HG02610 (cell line): ENCODE measurements at regions not wholly inside any gene's neighbourhood (a gene's known extent, or its start where the extent isn't known, plus 50 kb on each side); places are given as distances from the start of the nearest gene placed in this dataset.
"Not testable (repeated sequence)": the region's sequence is repeated elsewhere in the genome, so short reads cannot be mapped to it uniquely, and the experiment has no call there.

Source experiments
- ATAC-seq: cut with Tn5 transposase; IDR thresholded peaks from one replicate; pipeline ENCODE4 v1.9.1; 2021; ENCODE audit warnings: mild to moderate bottlenecking, moderate library complexity; ENCODE audit not compliant: unreplicated experiment

GRCh38 chr18:55906536-55906935 is 318.5 kb upstream of the TCF4 start:
- ATAC-seq, result no peak

DNA sequence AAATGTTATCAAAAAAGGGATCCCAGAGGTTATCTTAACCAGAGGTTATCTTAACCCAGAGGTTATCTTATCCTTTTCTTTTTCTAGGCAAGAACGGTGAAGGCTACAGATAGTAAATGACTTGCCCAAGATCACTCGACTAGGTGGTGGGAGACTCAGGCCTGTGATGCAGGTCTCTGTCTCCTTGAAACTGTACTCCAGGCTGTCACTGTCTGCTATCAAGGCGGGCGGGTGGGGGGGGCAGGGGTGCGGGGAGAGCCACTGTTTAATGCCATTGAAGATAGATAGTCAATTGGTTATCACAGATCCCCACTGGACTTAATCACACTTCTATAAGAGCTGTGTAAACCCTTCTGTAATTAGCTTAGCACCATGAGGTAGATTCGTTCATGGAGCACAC is 315.9 kb upstream of the TCF4 start:
- ATAC-seq, result no peak

DNA sequence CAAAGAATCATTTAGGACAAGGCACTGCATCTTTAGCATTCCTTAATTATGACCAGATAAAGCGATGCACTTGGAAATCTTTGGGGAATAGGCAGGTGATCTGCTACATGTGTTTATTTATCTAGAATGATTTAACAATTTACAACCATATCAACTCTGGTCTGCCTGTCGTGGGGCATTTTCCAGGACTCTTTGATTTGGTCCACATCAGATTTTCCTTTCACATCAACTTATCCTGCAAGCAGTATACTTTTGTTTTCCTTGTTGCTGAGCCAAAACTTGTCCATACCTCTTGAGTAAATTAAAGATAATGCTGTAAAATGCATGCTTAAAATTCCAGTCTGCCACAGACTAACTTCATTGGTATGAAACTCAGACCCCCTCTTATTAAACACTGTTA is 312.4 kb upstream of the TCF4 start:
- ATAC-seq, result no peak

GRCh38 chr18:55897091-55897689 is 309.2 kb upstream of the TCF4 start:
- ATAC-seq, result no peak

GRCh38 chr18:55893948-55894347 is 306.0 kb upstream of the TCF4 start:
- ATAC-seq, result no peak

GRCh38 chr18:55892862-55893813 is 305.1 kb upstream of the TCF4 start:
- not testable (repeated sequence) for ATAC-seq

DNA sequence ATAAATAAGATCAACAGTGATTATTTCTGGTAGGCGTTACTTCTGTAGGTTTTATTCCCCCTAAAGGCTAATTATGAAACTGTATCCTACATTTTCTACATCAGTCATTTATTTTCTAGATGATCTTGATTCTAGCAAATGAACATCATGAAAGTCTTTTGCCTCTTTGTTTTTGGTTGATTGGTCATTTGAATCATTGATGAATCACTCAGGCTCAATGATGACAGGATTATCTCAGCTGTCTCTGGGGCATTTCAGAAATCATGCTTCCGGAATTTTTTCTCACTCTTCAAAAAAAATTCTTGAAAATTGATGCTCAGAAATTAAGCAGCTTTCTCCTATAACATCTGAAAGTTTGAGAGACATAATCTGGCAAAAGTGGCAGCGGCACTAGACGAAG is 298.9 kb upstream of the TCF4 start:
- ATAC-seq, result no peak

GRCh38 chr18:55884498-55884897 is 296.5 kb upstream of the TCF4 start:
- ATAC-seq, result no peak

DNA sequence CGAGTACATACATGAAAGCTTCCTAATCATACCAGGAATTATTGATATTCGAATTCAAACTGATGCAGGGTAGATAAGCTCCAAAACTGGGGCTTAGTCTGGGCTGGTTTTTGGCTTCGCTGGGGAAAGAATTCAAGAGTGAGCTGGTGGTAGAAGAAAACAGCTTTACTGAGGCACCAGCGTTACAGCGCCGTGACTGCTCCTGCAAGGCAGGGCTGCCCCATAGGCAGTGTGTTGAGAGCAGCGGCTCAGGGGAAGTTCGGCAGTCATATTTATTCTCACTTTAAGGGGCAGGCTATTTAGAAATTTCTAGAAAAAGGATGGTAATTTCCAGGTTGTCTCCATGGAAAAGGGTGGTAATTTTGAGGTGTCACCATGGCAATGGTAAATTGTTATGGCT is 292.6 kb upstream of the TCF4 start:
- no peak for ATAC-seq

DNA sequence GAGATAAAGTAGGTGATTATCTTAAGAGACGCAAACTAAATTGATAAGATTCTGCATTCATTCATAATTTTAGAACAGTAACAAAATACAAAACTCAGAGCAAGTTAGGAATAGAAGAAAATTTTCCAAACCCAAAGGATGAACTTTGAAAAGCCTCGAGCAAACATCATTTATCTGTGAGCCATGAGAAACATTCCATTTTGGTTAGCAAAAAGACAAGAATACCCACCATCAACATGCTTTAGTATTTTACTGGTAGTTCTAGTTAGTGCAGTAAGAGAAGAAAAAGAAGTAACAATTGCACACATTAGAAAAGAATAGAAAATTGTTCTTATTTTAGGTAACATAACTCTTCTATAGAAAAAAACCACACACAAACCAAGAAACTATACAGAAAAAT is 291.3 kb upstream of the TCF4 start:
- no peak for ATAC-seq

- no peak for ATAC-seq
Observed at GRCh38 chr18:55878224-55878623, 290.2 kb upstream of the TCF4 start.

GRCh38 chr18:55877321-55877720 is 289.3 kb upstream of the TCF4 start:
- no peak for ATAC-seq

DNA sequence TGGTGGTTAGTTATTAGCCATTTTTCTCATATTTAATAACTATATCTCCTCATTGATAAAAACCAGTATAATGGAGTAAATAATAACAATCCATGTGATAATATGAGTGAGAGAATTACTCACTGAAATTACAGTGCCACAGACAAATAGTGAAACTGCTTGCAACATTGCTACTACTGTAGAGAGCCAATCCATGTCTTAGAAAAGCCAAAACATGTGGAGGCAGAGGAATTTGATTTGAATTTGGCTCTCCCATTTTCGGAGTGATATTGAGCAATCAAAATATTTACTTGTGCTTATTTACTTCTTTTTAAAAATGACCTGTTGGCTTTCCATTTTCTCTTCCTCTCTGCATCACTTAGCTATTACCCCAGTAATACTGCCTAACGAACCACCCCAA is 288.3 kb upstream of the TCF4 start:
- ATAC-seq, result no peak

GRCh38 chr18:55875371-55875901 is 287.4 kb upstream of the TCF4 start:
- no peak for ATAC-seq

DNA sequence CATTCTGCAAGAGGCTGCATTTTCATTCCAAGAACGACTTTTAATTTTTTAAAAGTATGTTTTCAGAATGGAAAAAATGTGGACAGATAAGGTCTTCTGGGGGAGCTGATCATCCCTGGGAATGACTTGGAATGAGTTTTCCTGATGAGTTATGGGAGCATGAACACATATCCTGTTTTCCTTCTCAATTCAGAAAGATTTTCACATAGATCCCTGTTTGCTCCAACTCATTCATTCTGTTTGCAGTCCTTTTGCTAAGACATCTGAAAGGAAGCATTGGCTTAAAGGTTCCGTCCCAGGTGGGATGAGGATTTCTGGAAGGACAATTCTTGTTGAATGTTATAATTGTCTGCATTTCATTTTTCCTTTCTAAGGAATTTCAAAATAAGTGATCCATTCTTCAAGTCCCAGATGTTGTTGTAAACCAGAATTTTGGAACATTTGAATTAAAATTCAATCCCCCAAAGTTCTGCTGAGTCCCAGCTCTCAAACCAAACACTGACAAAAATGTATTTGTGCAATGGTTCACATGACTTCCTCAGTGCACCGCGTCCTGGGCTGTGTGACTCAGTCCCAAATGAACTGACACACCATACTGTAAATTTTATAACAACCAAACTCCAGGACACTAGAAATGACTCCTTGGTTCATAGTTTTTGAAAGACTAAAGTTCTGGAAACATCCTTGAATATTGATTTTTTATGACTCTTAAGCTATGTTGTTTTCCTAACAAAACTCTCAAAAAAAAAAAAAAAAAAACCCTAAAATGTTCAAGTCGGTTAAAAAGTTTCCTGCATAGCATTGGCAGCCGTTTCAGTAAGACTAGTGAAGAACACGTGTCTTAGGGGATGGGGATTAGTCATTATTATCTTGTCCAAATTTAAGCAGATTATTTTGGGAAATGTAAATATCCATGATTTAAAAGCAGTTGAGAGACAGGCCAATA is 281.8 kb upstream of the TCF4 start:
- ATAC-seq, result no peak

GRCh38 chr18:55868909-55869308 is 280.9 kb upstream of the TCF4 start:
- ATAC-seq, result no peak

DNA sequence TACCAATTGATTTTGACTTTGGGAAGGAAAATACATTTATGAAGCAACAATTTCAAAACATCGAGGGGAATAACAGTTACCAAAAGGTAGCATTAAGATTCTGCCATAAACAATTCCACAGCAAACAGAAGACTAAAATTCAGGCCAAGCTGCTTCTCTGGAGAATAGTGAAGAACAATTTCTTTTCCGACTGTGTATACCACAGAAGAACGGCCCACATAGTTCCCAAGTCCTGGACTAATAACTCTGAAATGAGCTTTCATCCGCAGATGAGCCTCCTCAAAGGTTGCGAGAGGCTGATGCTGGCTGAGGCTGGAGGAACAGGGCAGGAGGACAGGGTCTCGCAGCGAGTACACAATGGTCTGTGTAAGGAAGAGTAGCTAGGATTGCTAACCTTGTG is 278.9 kb upstream of the TCF4 start:
- no peak for ATAC-seq

DNA sequence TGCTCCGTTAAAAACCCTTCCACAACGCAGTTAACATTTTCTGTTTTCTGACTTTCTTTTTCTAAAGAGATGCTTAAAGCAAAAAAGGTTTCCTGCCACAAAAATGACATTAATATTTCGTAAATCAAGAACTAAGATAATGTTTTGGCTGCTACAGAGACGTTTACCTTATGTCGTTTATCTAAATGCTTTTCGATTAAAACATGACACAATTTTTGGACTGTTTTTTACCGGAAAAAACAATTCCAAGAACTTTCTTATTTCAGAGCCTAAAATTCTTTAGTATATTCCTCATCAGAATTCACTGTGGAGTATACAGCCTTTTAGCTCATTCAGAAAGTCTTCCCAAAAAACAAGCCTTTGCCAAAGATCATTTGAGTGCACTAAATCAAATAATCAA is 278.0 kb upstream of the TCF4 start:
- ATAC-seq, result no peak

DNA sequence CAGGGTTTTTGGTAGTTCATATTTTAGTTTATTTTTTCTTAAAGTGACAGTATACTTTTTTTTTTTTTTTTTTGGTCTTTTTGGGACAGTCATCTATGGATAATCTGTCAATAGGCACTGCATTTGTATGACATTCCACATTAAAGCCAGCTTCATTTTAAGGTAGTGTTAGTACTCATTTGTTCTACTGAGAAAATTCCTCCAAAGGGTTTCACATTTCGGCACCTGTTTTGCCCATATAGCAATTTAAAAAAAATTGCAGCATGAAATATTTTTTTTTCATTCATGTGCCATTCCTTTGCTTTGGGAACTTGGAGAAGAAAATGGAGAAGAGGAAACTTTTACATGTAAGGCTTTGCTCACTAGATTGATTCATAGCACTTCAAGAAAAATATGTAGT is 276.3 kb upstream of the TCF4 start:
- ATAC-seq, result no peak

DNA sequence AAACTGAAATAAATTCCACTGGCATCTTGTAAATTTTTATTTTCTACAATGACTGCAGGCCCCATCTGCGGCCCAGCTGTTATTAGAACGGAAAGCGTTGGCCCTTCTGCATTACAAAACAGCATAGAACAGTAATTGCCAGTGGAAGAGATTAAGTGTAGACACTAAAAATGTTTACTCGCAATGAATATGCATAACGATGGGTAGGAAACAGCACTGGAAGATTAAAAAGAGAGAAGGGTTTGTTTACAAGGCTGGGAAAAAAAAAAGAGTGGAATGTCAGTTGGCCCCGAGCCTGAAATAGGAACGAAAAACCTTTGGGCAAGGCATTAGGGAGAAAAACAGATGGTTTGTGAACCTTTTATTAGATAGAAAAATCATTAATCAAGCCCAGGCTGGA is 275.9 kb upstream of the TCF4 start:
- ATAC-seq, result no peak

GRCh38 chr18:55863391-55863706 is 275.4 kb upstream of the TCF4 start:
- ATAC-seq, result no peak
